Fibroblast of villous mesenchyme (primary cell): ENCODE measurements at regions not wholly inside any gene's neighbourhood (a gene's known extent, or its start where the extent isn't known, plus 50 kb on each side); places are given as distances from the start of the nearest gene placed in this dataset.
A peak's percentile ranks its signal among the peaks of the same experiment; 100 is the strongest.

Experiments
- DNase-seq: peaks from one replicate; pipeline ENCODE4 v3.0.0-alpha.2; 2010; ENCODE audit warnings: low read depth
- H3K4me3 ChIP-seq: 2 replicates; pipeline ENCODE4 v1.5.1; 2011; ENCODE audit warnings: low read depth, mild to moderate bottlenecking, low read length
- CTCF ChIP-seq: IDR thresholded peaks from 2 replicates; pipeline ENCODE4 v1.5.1; 2012; ENCODE audit warnings: low read depth, mild to moderate bottlenecking, low read length; ENCODE audit not compliant: insufficient read depth

- no peak overlapping the region for H3K4me3 ChIP-seq
- TF ChIP-seq CTCF = no peak
- DNase-seq = no peak
These were observed 460.3 kb upstream of the LARGE1 start for GRCh38 chr22:34380532-34380931.

GRCh38 chr22:34390400-34390799, 470.1 kb upstream of the LARGE1 start:
- DNase-seq = no peak
- no peak overlapping the region for H3K4me3 ChIP-seq
- TF ChIP-seq CTCF = no peak

- no peak for TF ChIP-seq CTCF
- no peak for DNase-seq
- H3K4me3 ChIP-seq = no peak overlapping the region
These were observed 475.1 kb upstream of the LARGE1 start for GRCh38 chr22:34395370-34395769.

- no peak for DNase-seq
- H3K4me3 ChIP-seq = no peak overlapping the region
- no peak for TF ChIP-seq CTCF
These were observed 483.4 kb upstream of the LARGE1 start for GRCh38 chr22:34403667-34404066.

- H3K4me3 ChIP-seq = no peak overlapping the region
- DNase-seq = no peak
- TF ChIP-seq CTCF = no peak
These were observed 489.8 kb upstream of the LARGE1 start for GRCh38 chr22:34410111-34410510.

GRCh38 chr22:34414467-34415440, 494.5 kb upstream of the LARGE1 start:
- no peak overlapping the region for H3K4me3 ChIP-seq
- no peak for TF ChIP-seq CTCF
- peak; percentile 1 for DNase-seq
